Right lobe of liver (tissue), 6 donors: ENCODE measurements at regions not wholly inside any gene's neighbourhood (a gene's known extent, or its start where the extent isn't known, plus 50 kb on each side); places are given as distances from the start of the nearest gene placed in this dataset.

ENCODE experiments used
- ATAC-seq, 4 donors: fragments of 200-7000 bp; cut with Tn5 transposase; one replicate each; pipeline ENCODE4 v1.9.1; 2020; ENCODE audit warnings: mild to moderate bottlenecking in 4 of 4, moderate library complexity in 4 of 4
- DNase-seq, 3 donors: peaks; one replicate each; pipeline ENCODE4 v3.0.0-alpha.2; 2020
- H3K27ac ChIP-seq, 3 donors: fragments of 200-600 bp; one replicate each; pipeline ENCODE4 v1.8.0; 2022
- H3K27me3 ChIP-seq, 2 donors: fragments of 200-600 bp; one replicate each; pipeline ENCODE4 v1.8.0; 2022
- H3K36me3 ChIP-seq, 4 donors: fragments of 200-600 bp; sonication (generic) in 1 of 4; one replicate each; pipeline versions ENCODE4 v1.5.1 to v1.8.0; 2017 to 2022; ENCODE audit warnings: control low read depth in 1 of 4
- H3K4me1 ChIP-seq, 4 donors: fragments of 200-600 bp; sonication (generic) in 1 of 4; one replicate each; pipeline versions ENCODE4 v1.5.1 to v1.8.0; 2017 to 2022; ENCODE audit warnings: control low read depth in 1 of 4
- H3K4me3 ChIP-seq, 3 donors: fragments of 200-600 bp; one replicate each; pipeline ENCODE4 v1.8.0; 2022
- H3K9me3 ChIP-seq, 4 donors: fragments of 200-600 bp; sonication (generic) in 1 of 4; one replicate each; pipeline versions ENCODE4 v1.5.1 to v1.8.0; 2017 to 2022; ENCODE audit warnings: control low read depth in 1 of 4
- CTCF ChIP-seq, 4 donors: fragments of 200-600 bp in 3 of 4; fragments of 450-650 bp in 1 of 4; IDR thresholded peaks; one replicate each; pipeline versions ENCODE4 v1.5.1 to v1.8.0; 2016 to 2022; ENCODE audit warnings: antibody characterized with exemption in 4 of 4, mild to moderate bottlenecking in 2 of 4
- POLR2A ChIP-seq: fragments of 450-650 bp; IDR thresholded peaks from one replicate; pipeline ENCODE4 v1.6.1; 2017; ENCODE audit warnings: antibody characterized with exemption, mild to moderate bottlenecking
- WGBS: methylation state at CpG from one replicate; pipeline ENCODE4 v1.1.6; 2018; ENCODE audit warnings: low coverage, low lambda C conversion rate; ENCODE audit not compliant: insufficient coverage; ENCODE audit errors: missing lambda C conversion rate; 5-methylcytosine and 5-hydroxymethylcytosine counted together
- intact Hi-C, 2 donors: fragments of 100-400 bp; cut with DNase I; formaldehyde crosslinking; loops; one replicate each; pipeline versions ENCODE4 v1.11.2 to v1.14.1; 2022
- donor health status: DM: no; HTN: yes; CAD: no.
- donor health status: DM: no; HTN: no; CAD: no.
- donor health status: DM: no; HTN: no; CAD: no.
- donor health status: DM: no; HTN: yes; CAD: no.
- donor health status: DM: no; HTN: yes; CAD: no.

- DNase-seq (no peak), ATAC-seq (no peak)
- Histone ChIP-seq H3K4me1 (no peaks in the 10 kb centered on the region), H3K27ac (no peak overlapping the region), H3K36me3 (no peaks in the 10 kb centered on the region), H3K27me3 (no peaks in the 10 kb centered on the region), H3K4me3 (no peak overlapping the region), H3K9me3 (no peaks in the 10 kb centered on the region)
- WGBS: 68% methylated on average over 4 of the region's 4 CpGs
- TF ChIP-seq POLR2A (no peak), CTCF (IDR thresholded peaks at IDR 0.05) (no peak)
- intact Hi-C loops: no loop called here
These were observed 389.0 kb upstream of the ETAA1 start for GRCh38 chr2:67008155-67008554.

- Histone ChIP-seq H3K4me3 (no peak overlapping the region), H3K27ac (no peak overlapping the region), H3K27me3 (no peaks in the 10 kb centered on the region), H3K9me3 (no peaks in the 10 kb centered on the region), H3K4me1 (no peaks in the 10 kb centered on the region), H3K36me3 (no peaks in the 10 kb centered on the region)
- intact Hi-C loops: no loop called here
- TF ChIP-seq CTCF (IDR thresholded peaks at IDR 0.05) (no peak), POLR2A (no peak)
- no peak for DNase-seq
- ATAC-seq: no peak
- WGBS: 83% methylated on average over 1 of the region's 1 CpG
These were observed 385.0 kb upstream of the ETAA1 start for GRCh38 chr2:67012165-67012564.

GRCh38 chr2:67013821-67014220 lies 383.3 kb upstream of the ETAA1 start:
- H3K27me3 ChIP-seq: no peaks in the 10 kb centered on the region
- no peaks in the 10 kb centered on the region for H3K4me1 ChIP-seq
- H3K36me3 ChIP-seq: no peaks in the 10 kb centered on the region
- 0% methylated on average over 1 of the region's 1 CpG for WGBS
- no peak for TF ChIP-seq POLR2A
- no peak for TF ChIP-seq CTCF (IDR thresholded peaks at IDR 0.05)
- H3K4me3 ChIP-seq: no peak overlapping the region
- no peak for DNase-seq
- no peak for ATAC-seq
- no peak overlapping the region for H3K27ac ChIP-seq
- intact Hi-C loops: no loop called here
- H3K9me3 ChIP-seq: no peaks in the 10 kb centered on the region

GRCh38 chr2:67015681-67016080 lies 381.5 kb upstream of the ETAA1 start:
- Histone ChIP-seq H3K27ac (no peak overlapping the region), H3K36me3 (no peaks in the 10 kb centered on the region), H3K27me3 (no peaks in the 10 kb centered on the region), H3K9me3 (no peaks in the 10 kb centered on the region), H3K4me1 (no peaks in the 10 kb centered on the region), H3K4me3 (no peak overlapping the region)
- intact Hi-C loops: no loop called here
- DNase-seq: no peak
- ATAC-seq: peak in 1 of 4 donors; percentile 48
- no peak for TF ChIP-seq POLR2A
- no peak for TF ChIP-seq CTCF (IDR thresholded peaks at IDR 0.05)

- intact Hi-C loops: no loop called here
- Histone ChIP-seq H3K36me3 (no peaks in the 10 kb centered on the region), H3K9me3 (no peaks in the 10 kb centered on the region), H3K4me3 (no peak overlapping the region), H3K27me3 (no peaks in the 10 kb centered on the region), H3K27ac (no peak overlapping the region), H3K4me1 (no peaks in the 10 kb centered on the region)
- 80% methylated on average over 1 of the region's 1 CpG for WGBS
- ATAC-seq (no peak), DNase-seq (no peak)
- TF ChIP-seq POLR2A (no peak), CTCF (IDR thresholded peaks at IDR 0.05) (no peak)
These were observed 378.8 kb upstream of the ETAA1 start for GRCh38 chr2:67018301-67018700.
